Panc1 (cell line): ENCODE measurements at regions not wholly inside any gene's neighbourhood (a gene's known extent, or its start where the extent isn't known, plus 50 kb on each side); places are given as distances from the start of the nearest gene placed in this dataset.

Source experiments
- ATAC-seq: fragments of 200-7000 bp; cut with Tn5 transposase; 2 replicates; pipeline ENCODE4 v1.9.1; 2020; ENCODE audit warnings: mild to moderate bottlenecking, moderate library complexity
- BruUV-seq: library from RNA; stranded (reverse); fragments of 400-500 nt; replicated peaks from 2 replicates; lab custom pipeline; 2021; lab: Mats Ljungman, UMichigan
- CTCF ChIA-PET: fragments of 300-600 bp; sonication (Branson Sonifier 250); formaldehyde crosslinking; loops from one replicate; lab custom pipeline; 2022; ENCODE audit warnings: antibody characterized with exemption; lab: Charles Lee
- POLR2A ChIA-PET: fragments of 300-600 bp; sonication (Branson Sonifier 250); formaldehyde crosslinking; loops from one replicate; lab custom pipeline; 2022; ENCODE audit warnings: antibody characterized with exemption; lab: Charles Lee
- DNase-seq: peaks from one replicate; pipeline ENCODE4 v3.0.0-alpha.2; 2010; ENCODE audit warnings: low read depth, low spot score
- H3K27ac ChIP-seq: 2 replicates; pipeline ENCODE4 v1.5.1; 2011; ENCODE audit warnings: mild to moderate bottlenecking, low read length, inconsistent platforms
- H3K27me3 ChIP-seq: fragments of 200-500 bp; sonication (Bioruptor generic); 2 replicates; pipeline ENCODE4 v1.6.0; 2014; ENCODE audit warnings: low read length, inconsistent platforms; ENCODE audit not compliant: control insufficient read depth, insufficient read depth
- H3K36me3 ChIP-seq: fragments of 200-500 bp; sonication (Bioruptor generic); 2 replicates; pipeline ENCODE4 v1.5.1; 2014; ENCODE audit warnings: inconsistent platforms, mild to moderate bottlenecking, low read length, moderate library complexity; ENCODE audit not compliant: control insufficient read depth, insufficient read depth
- H3K4me1 ChIP-seq: 2 replicates; pipeline ENCODE4 v1.5.1; 2011; ENCODE audit warnings: inconsistent platforms, mild to moderate bottlenecking, low read length, moderate library complexity; ENCODE audit not compliant: control insufficient read depth, insufficient read depth
- H3K4me3 ChIP-seq, 2 experiments: 2 replicates each; pipeline ENCODE4 v1.5.1; 2011 to 2012; ENCODE audit warnings: low read depth in 2 of 2, low read length in 2 of 2, mild to moderate bottlenecking in 2 of 2, inconsistent platforms in 1 of 2, moderate library complexity in 1 of 2
- H3K9me3 ChIP-seq: fragments of 200-500 bp; sonication (Bioruptor generic); 2 replicates; pipeline ENCODE4 v1.5.1; 2014; ENCODE audit warnings: low read depth, mild to moderate bottlenecking, inconsistent platforms, low read length, moderate library complexity; ENCODE audit not compliant: control insufficient read depth, insufficient read depth
- CTCF ChIP-seq: fragments of 450-650 bp; IDR thresholded peaks from 2 replicates; pipeline ENCODE4 v1.5.1; 2017; ENCODE audit warnings: mild to moderate bottlenecking
- POLR2AphosphoS5 ChIP-seq: IDR thresholded peaks from 2 replicates; pipeline ENCODE4 v1.6.1; 2012; ENCODE audit warnings: mild to moderate bottlenecking, low read depth, low read length, moderate library complexity
- REST ChIP-seq, 2 experiments: IDR thresholded peaks; 2 replicates each; pipeline ENCODE4 v1.6.1; 2011 to 2012; ENCODE audit warnings: low read depth in 2 of 2, control low read depth in 1 of 2, low read length in 1 of 2, mild to moderate bottlenecking in 1 of 2, moderate library complexity in 1 of 2; ENCODE audit not compliant: insufficient read depth in 1 of 2
- SIN3A ChIP-seq: IDR thresholded peaks from 2 replicates; pipeline ENCODE4 v1.6.1; 2012; ENCODE audit warnings: low read depth, mild to moderate bottlenecking, low read length, moderate library complexity, borderline replicate concordance; ENCODE audit not compliant: insufficient read depth
- TCF7L2 ChIP-seq: IDR thresholded peaks from 2 replicates; pipeline ENCODE4 v1.6.1; 2011; ENCODE audit warnings: mild to moderate bottlenecking, low read depth, low read length, inconsistent platforms
- in situ Hi-C: cut with HindIII; loops from 2 replicates; pipeline ENCODE4 v1.10.0; 2016; ENCODE audit warnings: low sequenced_read_pairs, low pct_unique_long_range_greater_than_20kb
- intact Hi-C: fragments of 100-400 bp; cut with micrococcal nuclease; formaldehyde crosslinking; loops from one replicate; pipeline ENCODE4 v1.10.0; 2022; ENCODE audit not compliant: unreplicated experiment

- in situ Hi-C loops (no loop called here), intact Hi-C loops (no loop called here)
- BruUV-seq: no TSS peak
- POLR2A ChIA-PET: no interaction called here
- Histone ChIP-seq H3K27ac (no peak overlapping the region), H3K27me3 (no peaks in the 10 kb centered on the region; the same call in 1 of the 2 replicates), H3K4me1 (no peaks in the 10 kb centered on the region), H3K4me3 (no peak overlapping the region), H3K9me3 (no peaks in the 10 kb centered on the region), H3K36me3 (no peaks in the 10 kb centered on the region)
- ATAC-seq: no peak
- no peak for DNase-seq
- TF ChIP-seq SIN3A (no peak), REST (IDR thresholded peaks at IDR 0.05; ENCODE audit: insufficient read depth in 1 of 2, low read depth in 2 of 2, low read length in 1 of 2) (no peak), CTCF (no peak), TCF7L2 (no peak), POLR2AphosphoS5 (no peak)
- CTCF ChIA-PET: interaction anchor here (0.8 kb wide), 1 partner anchor 11 kb away, joined by 3 read pairs; no protein-coding TSS in a partner anchor
These were observed 361.3 kb upstream of the TMTC1 start for GRCh38 chr12:30144777-30145683.

- H3K4me1 ChIP-seq: no peaks in the 10 kb centered on the region
- intact Hi-C loops: no loop called here
- no peak overlapping the region for H3K4me3 ChIP-seq
- ChIA-PET CTCF (no interaction called here), POLR2A (no interaction called here)
- no peak overlapping the region for H3K27ac ChIP-seq
- no peaks in the 10 kb centered on the region for H3K9me3 ChIP-seq
- ATAC-seq: no peak
- no peaks in the 10 kb centered on the region; the same call in 1 of the 2 replicates for H3K27me3 ChIP-seq
- DNase-seq: no peak
- H3K36me3 ChIP-seq: no peaks in the 10 kb centered on the region
- in situ Hi-C loops: no loop called here
- TF ChIP-seq SIN3A (no peak), CTCF (no peak), REST (IDR thresholded peaks at IDR 0.05; ENCODE audit: insufficient read depth in 1 of 2, low read depth in 2 of 2, low read length in 1 of 2) (no peak), POLR2AphosphoS5 (no peak), TCF7L2 (no peak)
- BruUV-seq: no TSS peak
These were observed 358.6 kb upstream of the TMTC1 start for GRCh38 chr12:30142301-30142700.
